Left colon (tissue), 2 donors: ENCODE measurements at regions not wholly inside any gene's neighbourhood (a gene's known extent, or its start where the extent isn't known, plus 50 kb on each side); places are given as distances from the start of the nearest gene placed in this dataset.
"Not testable (repeated sequence)": the region's sequence is repeated elsewhere in the genome, so short reads cannot be mapped to it uniquely, and the experiment has no call there.

Experiments
- ATAC-seq: fragments of 200-7000 bp; cut with Tn5 transposase; one replicate; pipeline ENCODE4 v1.9.1; 2020; ENCODE audit warnings: mild to moderate bottlenecking, moderate library complexity
- DNase-seq, 2 donors: peaks; one replicate each; pipeline ENCODE4 v3.0.0-alpha.2; 2020
- intact Hi-C, 2 donors: fragments of 100-400 bp; cut with DNase I in 1 of 2; cut with micrococcal nuclease in 1 of 2; formaldehyde crosslinking; loops; one replicate each; pipeline versions ENCODE4 v1.11.2 to v1.14.0; 2022; cut with DNase I, micrococcal nuclease
- donor health status: DM: no; HTN: no; CAD: no.
- donor health status: DM: yes; HTN: yes; CAD: no.

GRCh38 chr22:38375784-38376183 lies 58.6 kb upstream of the CSNK1E start:
- ATAC-seq, intact Hi-C loops, DNase-seq: not testable (repeated sequence)

GRCh38 chr22:38375005-38375404 lies 57.8 kb upstream of the CSNK1E start:
- intact Hi-C loops, ATAC-seq, DNase-seq: not testable (repeated sequence)

GRCh38 chr22:38374433-38374831 lies 57.2 kb upstream of the CSNK1E start:
- ATAC-seq, DNase-seq, intact Hi-C loops: not testable (repeated sequence)

GRCh38 chr22:38373783-38374432 lies 56.7 kb upstream of the CSNK1E start:
- intact Hi-C loops, ATAC-seq, DNase-seq: not testable (repeated sequence)

- intact Hi-C loops, DNase-seq, ATAC-seq: not testable (repeated sequence)
Observed at GRCh38 chr22:38372665-38373064, 55.4 kb upstream of the CSNK1E start.

- DNase-seq, ATAC-seq, intact Hi-C loops: not testable (repeated sequence)
Observed at GRCh38 chr22:38370490-38370889, 53.3 kb upstream of the CSNK1E start.

- DNase-seq, intact Hi-C loops: not testable (repeated sequence)
- peak; percentile 65 for ATAC-seq
Observed at GRCh38 chr22:38369132-38369531, 51.9 kb upstream of the CSNK1E start.
